SJCRH30 (cell line): ENCODE measurements at regions not wholly inside any gene's neighbourhood (a gene's known extent, or its start where the extent isn't known, plus 50 kb on each side); places are given as distances from the start of the nearest gene placed in this dataset.

Experiments
- DNase-seq, 2 experiments: peaks; one replicate each; pipeline ENCODE4 v3.0.0-alpha.2; 2015 to 2020
- H3K27ac ChIP-seq: fragments of 250-450 bp; sonication (Bioruptor Pico); 2 replicates; pipeline ENCODE4 v1.5.1; 2020; ENCODE audit warnings: mild to moderate bottlenecking, moderate library complexity
- H3K27me3 ChIP-seq: fragments of 250-450 bp; sonication (Bioruptor Pico); 2 replicates; pipeline ENCODE4 v1.5.1; 2020; ENCODE audit warnings: mild to moderate bottlenecking, moderate library complexity
- H3K36me3 ChIP-seq: fragments of 250-450 bp; sonication (Bioruptor Pico); 2 replicates; pipeline ENCODE4 v1.5.1; 2020; ENCODE audit warnings: mild to moderate bottlenecking, moderate library complexity
- H3K4me1 ChIP-seq: fragments of 250-450 bp; sonication (Bioruptor Pico); 2 replicates; pipeline ENCODE4 v1.5.1; 2020; ENCODE audit warnings: mild to moderate bottlenecking, moderate library complexity
- H3K4me3 ChIP-seq: fragments of 250-450 bp; sonication (Bioruptor Pico); 2 replicates; pipeline ENCODE4 v1.5.1; 2020; ENCODE audit warnings: mild to moderate bottlenecking, moderate library complexity
- H3K9me3 ChIP-seq: fragments of 250-450 bp; sonication (Bioruptor Pico); replicated peaks from 2 replicates; pipeline ENCODE4 v1.5.1; 2020; ENCODE audit warnings: mild to moderate bottlenecking, moderate library complexity

DNA sequence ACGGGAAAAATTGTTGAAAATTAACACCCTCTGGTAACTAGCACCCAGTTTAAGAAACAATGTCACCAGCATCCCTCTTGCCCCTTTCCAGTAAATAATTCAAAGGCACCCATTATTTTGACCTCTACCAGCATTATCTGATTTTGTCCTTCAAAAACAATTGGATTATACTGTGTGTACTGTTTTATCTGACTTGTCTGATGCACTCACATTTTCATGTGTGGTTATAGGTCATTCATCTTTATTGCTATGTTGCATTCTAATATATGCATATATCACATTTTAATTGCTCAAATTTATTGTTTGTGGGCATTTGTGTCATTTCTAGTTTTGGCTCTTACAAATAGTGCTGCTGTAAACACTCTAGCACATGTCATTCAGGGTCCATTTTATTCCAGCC, 260.9 kb upstream of the PRDM1 start:
- H3K27ac ChIP-seq, result no peak overlapping the region
- no peak for DNase-seq
- H3K9me3 ChIP-seq, result no peaks in the 10 kb centered on the region

DNA sequence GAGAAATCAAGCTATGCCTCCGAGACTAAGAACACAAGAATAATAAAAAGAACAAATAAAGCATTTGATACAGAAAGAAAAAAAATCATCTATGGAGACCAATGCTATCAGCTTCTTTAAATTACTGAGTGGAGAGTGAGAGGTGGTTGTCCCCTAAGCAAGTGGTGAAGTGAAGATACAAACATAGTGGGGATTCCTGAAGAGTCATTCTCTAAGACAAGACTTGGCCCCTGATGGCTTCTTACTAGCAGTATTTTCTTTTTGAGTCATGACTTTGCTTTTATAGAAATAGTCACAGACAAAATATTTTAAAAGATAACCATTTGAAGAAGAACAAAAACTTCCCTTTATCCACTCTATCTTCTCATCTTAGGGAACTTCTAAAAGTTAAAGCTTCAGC, 261.4 kb upstream of the PRDM1 start:
- H3K27ac ChIP-seq, result no peak overlapping the region
- H3K4me3 ChIP-seq, result no peak overlapping the region
- no peak for DNase-seq
- H3K9me3 ChIP-seq, result no peaks in the 10 kb centered on the region
- H3K36me3 ChIP-seq, result no peaks in the 10 kb centered on the region
- H3K27me3 ChIP-seq, result no peaks in the 10 kb centered on the region
- no peaks in the 10 kb centered on the region for H3K4me1 ChIP-seq

More for the DNA sequence above, 260.9 kb upstream of the PRDM1 start:
- Histone ChIP-seq H3K4me1 (no peaks in the 10 kb centered on the region), H3K27me3 (no peaks in the 10 kb centered on the region), H3K4me3 (no peak overlapping the region), H3K36me3 (no peaks in the 10 kb centered on the region)

DNA sequence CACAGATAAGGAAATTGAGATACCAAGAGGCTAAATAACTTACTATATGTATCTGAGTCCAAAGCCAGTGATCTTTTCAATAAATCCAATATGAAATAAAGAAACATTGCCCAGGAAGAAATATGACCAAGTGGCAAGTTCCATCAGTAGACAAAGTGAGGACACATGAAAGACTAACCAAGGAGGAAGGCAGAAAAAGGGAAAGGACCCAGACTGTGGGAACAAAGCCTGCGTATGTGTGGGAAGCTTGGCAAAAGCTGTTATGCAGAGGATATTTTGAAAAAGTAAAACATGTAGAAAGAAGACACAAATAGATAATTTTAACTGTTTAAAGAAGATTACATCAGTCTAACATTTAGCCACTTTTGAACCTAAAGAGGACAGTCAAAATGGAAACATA, 264.4 kb upstream of the PRDM1 start:
- Histone ChIP-seq H3K27ac (no peak overlapping the region), H3K4me1 (no peaks in the 10 kb centered on the region), H3K4me3 (no peak overlapping the region), H3K9me3 (no peaks in the 10 kb centered on the region), H3K36me3 (no peaks in the 10 kb centered on the region), H3K27me3 (no peaks in the 10 kb centered on the region)
- no peak for DNase-seq

DNA sequence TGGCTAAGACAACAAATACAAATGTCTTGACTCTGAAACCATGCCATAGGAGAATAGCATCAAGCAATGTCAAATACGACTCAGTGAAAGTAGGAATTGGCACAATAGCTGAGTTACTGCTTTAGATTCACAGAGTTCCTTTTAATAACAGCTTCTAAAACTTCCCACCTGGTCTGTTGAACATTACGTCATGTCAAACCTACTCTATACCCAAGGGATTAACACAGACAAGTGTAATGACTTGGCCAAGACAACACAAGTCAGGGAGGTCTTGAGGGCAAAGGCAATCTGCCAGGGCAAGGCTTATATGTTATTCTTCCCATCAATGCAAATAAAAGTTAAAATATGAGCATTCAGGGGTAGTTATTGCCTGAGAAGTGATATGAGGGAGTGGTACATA, 265.1 kb upstream of the PRDM1 start:
- Histone ChIP-seq H3K27ac (no peak overlapping the region), H3K9me3 (no peaks in the 10 kb centered on the region), H3K27me3 (no peaks in the 10 kb centered on the region), H3K36me3 (no peaks in the 10 kb centered on the region), H3K4me3 (no peak overlapping the region), H3K4me1 (no peaks in the 10 kb centered on the region)
- DNase-seq, result no peak

DNA sequence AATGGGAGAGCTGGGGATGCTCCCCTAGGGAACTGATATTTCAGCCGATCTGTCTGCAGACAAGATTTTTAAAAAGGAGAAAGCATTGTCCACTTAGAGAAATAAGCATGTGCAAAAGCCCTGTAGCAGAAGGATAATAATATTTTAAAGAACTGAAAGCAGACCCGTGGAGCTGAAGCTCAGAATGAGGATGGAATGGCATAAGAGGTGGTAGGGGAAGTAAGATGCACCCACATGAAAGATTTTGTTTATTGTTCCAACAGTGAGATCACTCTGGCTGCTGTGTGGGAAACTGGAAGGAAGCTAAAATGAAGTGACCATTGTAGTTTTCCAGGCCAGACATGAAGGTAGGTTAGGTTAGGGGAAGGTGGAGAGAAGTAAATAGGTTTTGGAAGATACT, 266.4 kb upstream of the PRDM1 start:
- no peak for DNase-seq
- H3K27ac ChIP-seq, result no peak overlapping the region
- no peaks in the 10 kb centered on the region for H3K4me1 ChIP-seq
- H3K4me3 ChIP-seq, result no peak overlapping the region
- no peaks in the 10 kb centered on the region for H3K27me3 ChIP-seq
- H3K36me3 ChIP-seq, result no peaks in the 10 kb centered on the region
- H3K9me3 ChIP-seq, result no peaks in the 10 kb centered on the region

DNA sequence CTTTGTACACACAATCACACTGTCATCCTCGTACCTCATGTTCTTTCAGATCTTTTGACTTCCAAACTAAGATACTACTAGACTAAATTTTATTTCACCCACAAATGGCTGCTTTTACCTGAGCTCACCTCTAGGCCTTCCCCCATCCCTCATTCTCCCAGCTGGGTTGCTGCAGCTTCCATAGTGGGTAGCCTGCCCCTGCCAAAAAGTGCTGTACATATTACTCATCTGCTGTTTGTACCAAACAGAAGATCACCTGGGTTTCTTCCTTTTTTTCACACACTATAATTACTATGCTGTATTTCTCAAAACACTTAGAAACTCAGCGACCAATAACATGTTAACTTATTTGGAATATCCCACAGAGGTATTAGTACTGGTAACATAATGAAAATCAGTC, 267.6 kb upstream of the PRDM1 start:
- Histone ChIP-seq H3K27ac (no peak overlapping the region), H3K4me1 (no peaks in the 10 kb centered on the region), H3K36me3 (no peaks in the 10 kb centered on the region), H3K27me3 (no peaks in the 10 kb centered on the region), H3K9me3 (no peaks in the 10 kb centered on the region), H3K4me3 (no peak overlapping the region)
- DNase-seq, result no peak

DNA sequence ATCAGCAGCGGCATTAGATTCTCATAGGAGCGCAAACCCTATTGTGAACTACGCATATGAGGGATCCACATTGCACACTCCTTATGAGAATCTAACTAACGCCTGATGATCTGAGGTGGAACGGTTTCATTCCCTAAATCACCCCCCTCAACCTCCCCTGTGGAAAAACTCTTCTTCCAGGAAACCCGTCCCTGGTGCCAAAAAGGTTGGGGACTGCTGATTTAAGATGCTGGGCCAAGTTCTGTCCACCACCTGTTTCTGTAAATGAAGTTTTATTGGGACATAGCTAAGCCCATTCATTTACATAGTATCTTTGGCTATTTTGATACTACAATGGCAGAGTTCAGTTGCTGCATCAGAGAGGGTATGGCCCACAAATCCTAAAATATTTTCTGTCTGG, 268.2 kb upstream of the PRDM1 start:
- Histone ChIP-seq H3K36me3 (no peaks in the 10 kb centered on the region), H3K4me3 (no peak overlapping the region), H3K9me3 (no peaks in the 10 kb centered on the region), H3K27ac (no peak overlapping the region), H3K4me1 (no peaks in the 10 kb centered on the region), H3K27me3 (no peaks in the 10 kb centered on the region)
- no peak for DNase-seq

DNA sequence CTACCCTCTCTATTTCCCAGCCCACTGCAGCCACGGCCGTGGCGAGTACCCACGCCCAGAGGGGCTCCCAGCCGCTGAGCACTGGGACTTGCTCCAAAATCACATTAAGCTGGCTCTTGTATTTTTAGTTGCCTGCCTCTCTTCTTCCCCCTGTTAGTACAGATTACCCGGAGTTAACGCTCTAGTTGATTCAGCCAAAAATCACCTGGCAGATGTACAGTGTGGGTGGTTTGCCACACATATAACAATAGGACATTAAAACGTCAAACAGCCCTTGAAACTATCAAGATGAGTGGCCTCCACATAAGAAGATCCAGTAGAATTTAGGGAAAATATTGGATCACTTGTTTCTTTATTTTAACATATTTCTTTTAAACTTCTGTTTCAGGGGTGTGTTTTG, 268.8 kb upstream of the PRDM1 start:
- H3K9me3 ChIP-seq, result no peaks in the 10 kb centered on the region
- no peaks in the 10 kb centered on the region for H3K36me3 ChIP-seq
- no peak overlapping the region for H3K4me3 ChIP-seq
- H3K4me1 ChIP-seq, result no peaks in the 10 kb centered on the region
- no peak overlapping the region for H3K27ac ChIP-seq
- no peak for DNase-seq
- no peaks in the 10 kb centered on the region for H3K27me3 ChIP-seq

DNA sequence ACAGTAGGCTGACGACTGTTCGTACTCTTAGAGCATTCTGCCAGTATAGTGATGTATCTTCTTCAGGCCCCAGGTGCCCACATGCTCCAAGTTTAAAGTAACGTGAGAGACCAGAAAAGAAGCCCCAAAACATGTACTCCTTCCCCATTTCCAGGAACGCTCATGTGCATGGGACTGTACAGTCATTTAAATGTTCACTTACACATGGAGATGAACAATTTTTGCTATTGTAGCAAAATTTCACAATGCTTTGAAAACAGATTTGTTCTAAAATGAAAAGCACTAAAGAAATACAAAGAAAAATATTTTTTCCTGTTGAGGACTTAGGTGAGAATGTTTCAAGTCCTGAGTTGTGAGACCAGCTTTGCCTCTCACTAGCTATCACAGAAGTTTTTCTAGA, 269.3 kb upstream of the PRDM1 start:
- Histone ChIP-seq H3K4me1 (no peaks in the 10 kb centered on the region), H3K36me3 (no peaks in the 10 kb centered on the region), H3K27ac (no peak overlapping the region), H3K27me3 (no peaks in the 10 kb centered on the region), H3K4me3 (no peak overlapping the region), H3K9me3 (no peaks in the 10 kb centered on the region)
- DNase-seq, result no peak

DNA sequence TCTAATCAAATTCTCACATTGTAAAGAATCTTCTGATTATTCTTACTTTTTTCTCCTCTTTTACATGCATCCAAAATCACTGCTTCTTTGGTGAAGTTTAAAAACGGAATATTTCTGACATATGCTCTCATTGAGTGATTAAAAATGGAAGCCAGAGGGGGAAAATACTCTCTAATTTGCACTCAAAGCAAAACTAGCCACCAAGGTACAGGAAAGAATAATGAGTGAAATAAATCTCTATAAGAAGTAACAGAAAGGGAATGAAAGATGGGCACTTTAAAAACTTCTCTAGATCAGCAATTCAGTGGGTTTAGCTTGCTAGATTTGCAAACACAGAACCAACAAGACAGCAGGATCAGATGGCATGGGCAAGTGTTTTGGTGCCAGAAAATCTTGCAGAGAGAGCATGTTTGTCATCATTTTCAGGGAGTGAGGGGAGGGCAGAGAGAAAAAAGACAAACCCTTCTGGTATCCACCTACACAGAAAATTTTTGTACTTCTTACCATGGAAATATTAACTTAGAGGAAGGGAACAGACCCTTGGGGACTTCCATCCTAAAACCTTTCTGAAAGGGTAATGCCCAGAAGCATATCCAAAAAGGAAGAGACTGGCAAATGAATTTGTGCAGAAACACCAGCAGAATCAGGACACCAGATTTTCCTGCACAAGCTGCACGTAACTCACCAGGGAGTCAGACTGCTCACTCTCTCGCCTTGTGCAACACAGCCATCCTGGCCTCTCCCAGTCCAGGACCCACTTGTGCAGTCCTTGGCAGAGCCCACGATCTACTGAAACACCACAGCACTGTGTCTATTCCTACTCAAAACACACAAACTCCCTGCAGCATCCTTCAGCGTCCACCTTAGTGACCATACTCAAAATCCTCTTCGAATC, 270.2 kb upstream of the PRDM1 start:
- no peaks in the 10 kb centered on the region for H3K36me3 ChIP-seq
- H3K27ac ChIP-seq, result no peak overlapping the region
- no peaks in the 10 kb centered on the region for H3K27me3 ChIP-seq
- DNase-seq, result no peak
- H3K9me3 ChIP-seq, result no peaks in the 10 kb centered on the region
- no peak overlapping the region for H3K4me3 ChIP-seq
- H3K4me1 ChIP-seq, result no peaks in the 10 kb centered on the region

DNA sequence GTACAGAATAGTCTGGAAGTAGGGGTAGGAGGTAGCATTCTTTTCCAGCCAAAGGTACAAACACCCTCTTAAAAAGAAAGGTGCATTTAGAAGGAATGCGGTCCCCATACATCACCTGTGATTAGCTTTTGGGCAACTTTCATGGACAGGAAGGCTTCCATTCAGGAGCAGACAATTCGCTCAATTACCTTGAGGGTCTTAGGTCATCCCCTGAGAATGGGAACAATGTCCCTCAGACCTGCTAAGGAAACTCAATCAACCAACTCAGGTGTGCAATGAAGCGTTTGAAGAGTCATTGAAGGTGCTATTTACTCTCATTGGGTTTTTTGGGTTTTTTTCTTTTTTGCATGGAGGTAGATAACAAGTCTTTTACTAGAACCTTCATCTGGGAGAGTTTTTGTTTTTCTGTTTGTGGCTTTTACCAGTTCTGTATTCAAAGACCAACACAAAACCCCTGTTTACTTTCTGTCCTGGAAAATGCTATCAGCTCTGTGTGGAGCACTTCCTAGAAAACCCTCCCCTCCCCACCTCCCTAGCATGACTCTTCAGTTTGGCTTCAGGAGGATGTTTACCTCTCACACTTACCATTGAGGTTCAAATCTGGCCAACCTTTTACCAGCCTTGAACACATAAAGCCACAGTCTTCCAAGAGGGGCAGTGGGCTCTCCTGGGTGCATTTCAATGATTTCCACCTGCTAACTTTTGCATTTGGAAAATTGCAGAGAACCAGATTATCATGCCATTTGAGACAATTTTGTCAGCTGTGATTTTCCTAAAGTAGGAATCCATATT, 271.2 kb upstream of the PRDM1 start:
- no peak for DNase-seq
- Histone ChIP-seq H3K9me3 (no peaks in the 10 kb centered on the region), H3K4me3 (no peak overlapping the region), H3K27ac (no peak overlapping the region), H3K4me1 (no peaks in the 10 kb centered on the region), H3K27me3 (no peaks in the 10 kb centered on the region), H3K36me3 (no peaks in the 10 kb centered on the region)

DNA sequence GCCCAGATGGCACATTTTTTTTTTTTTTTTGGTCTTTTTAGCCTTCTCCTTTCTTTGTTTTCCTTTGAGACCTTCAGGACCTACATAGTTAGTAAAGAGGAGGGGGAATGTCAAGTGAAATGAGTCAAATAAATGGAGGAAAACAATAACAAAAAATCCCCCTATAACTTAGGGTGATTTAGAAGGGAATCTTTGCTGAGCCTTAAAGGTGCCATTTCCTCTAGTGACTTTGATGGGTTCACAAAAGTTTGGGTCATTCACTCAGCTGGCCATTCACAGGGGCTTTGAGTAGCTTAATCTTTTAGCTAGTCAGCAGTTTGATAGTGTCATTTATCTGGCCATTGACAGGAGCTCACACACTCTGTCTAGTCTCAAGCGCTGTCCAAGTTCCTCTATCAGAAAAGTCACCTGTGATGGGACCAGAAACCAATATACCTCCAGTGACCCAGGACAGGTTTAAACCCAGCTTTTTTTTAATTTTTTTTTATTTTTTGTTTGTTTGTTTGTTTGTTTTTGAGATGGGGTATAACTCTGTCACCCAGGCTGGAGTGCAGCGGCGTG, 275.1 kb upstream of the PRDM1 start:
- Histone ChIP-seq H3K27ac (no peak overlapping the region), H3K4me3 (no peak overlapping the region)

DNA sequence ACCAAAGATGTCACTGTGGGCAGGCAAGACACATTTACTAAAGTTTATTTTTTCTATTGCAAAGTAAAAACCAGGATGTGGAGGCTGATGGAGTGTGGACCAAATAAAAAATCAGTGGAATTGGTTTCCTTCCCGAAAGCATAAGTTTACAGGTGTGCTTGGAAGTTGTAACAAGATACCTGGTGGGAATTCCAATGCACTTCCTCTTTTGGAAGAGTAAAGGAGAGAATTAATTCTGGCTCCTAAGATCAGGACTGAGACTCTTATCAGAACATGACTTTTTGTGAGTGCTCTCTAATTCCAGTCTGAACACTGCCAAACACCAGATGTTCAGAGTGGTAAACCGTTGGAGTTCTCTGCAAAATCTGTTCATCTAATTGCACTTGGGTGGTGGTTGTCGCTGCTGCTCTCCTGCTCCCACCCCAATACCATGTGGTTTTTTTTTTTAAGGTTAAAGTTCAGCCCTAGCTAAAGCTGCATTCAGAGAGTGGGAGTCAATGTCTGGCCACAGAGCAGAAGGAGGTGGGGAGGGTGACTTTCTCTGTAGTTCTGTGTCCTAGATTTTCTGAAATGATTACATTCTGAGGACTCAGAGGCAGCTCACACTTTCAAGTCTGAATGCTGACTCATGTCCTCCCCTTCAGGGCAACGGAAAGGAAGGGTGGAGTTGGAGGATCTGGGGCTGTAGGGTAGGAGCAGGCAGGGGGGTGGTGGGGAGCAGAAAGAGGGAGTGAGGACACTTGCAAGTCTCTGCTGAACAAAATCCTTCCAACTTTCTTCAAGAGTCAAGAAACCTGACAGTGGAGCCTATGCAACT, 275.8 kb upstream of the PRDM1 start:
- DNase-seq, result no peak
- H3K36me3 ChIP-seq, result no peaks in the 10 kb centered on the region
- no peak overlapping the region for H3K27ac ChIP-seq
- H3K9me3 ChIP-seq, result no peaks in the 10 kb centered on the region
- no peak overlapping the region for H3K4me3 ChIP-seq
- H3K27me3 ChIP-seq, result no peaks in the 10 kb centered on the region
- no peaks in the 10 kb centered on the region for H3K4me1 ChIP-seq

More for the DNA sequence above, 275.1 kb upstream of the PRDM1 start:
- no peaks in the 10 kb centered on the region for H3K36me3 ChIP-seq
- no peaks in the 10 kb centered on the region for H3K9me3 ChIP-seq
- H3K4me1 ChIP-seq, result no peaks in the 10 kb centered on the region
- H3K27me3 ChIP-seq, result no peaks in the 10 kb centered on the region
- no peak for DNase-seq

DNA sequence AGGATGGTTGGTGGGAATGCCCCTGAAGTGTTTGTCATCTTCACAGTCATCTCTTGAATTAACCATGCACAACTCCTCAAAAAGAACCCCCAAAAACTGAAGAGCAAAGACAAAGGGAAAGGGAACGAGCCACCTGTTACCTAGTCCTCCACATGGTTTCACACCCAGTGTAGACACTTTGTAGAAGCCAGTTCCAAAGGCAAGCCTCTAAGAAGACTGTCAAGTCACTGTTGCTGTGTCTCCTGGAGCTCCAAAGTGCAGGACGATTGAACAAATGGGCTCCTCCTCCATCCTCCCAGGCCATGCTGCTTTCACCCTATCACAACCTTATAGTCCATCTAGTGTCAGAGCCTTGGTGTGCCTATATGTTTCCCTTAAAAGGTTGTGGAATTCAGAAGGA, 277.6 kb upstream of the PRDM1 start:
- no peak for DNase-seq
- Histone ChIP-seq H3K4me3 (no peak overlapping the region), H3K36me3 (no peaks in the 10 kb centered on the region), H3K27ac (no peak overlapping the region), H3K9me3 (no peaks in the 10 kb centered on the region), H3K27me3 (no peaks in the 10 kb centered on the region; the same call in 1 of the 2 replicates), H3K4me1 (no peaks in the 10 kb centered on the region)
